ENCODE measurements at regions not wholly inside any gene's neighbourhood (a gene's known extent, or its start where the extent isn't known, plus 50 kb on each side); places are given as distances from the start of the nearest gene placed in this dataset.

- no peak for TF ChIP-seq CTCF (IDR thresholded peaks at IDR 0.05)
- no peak for DNase-seq
- H3K9me3 ChIP-seq: no peaks in the 10 kb centered on the region
- no peak overlapping the region for H3K27ac ChIP-seq
- H3K4me3 ChIP-seq: no peak overlapping the region
- no peak for ATAC-seq
- H3K36me3 ChIP-seq (ENCODE audit: insufficient read depth in 1 of 2, low read depth in 1 of 2): no peaks in the 10 kb centered on the region
- intact Hi-C loops (cut with DNase I): no loop called here
- no peaks in the 10 kb centered on the region for H3K4me1 ChIP-seq
- no peaks in the 10 kb centered on the region for H3K27me3 ChIP-seq (ENCODE audit: insufficient read depth in 3 of 3, low read length in 2 of 3)
- WGBS, 3 donors: 86 to 93% (median 92%) methylated on average over 13 of the region's 13 CpGs
These were observed 230.2 kb downstream of the TUBA3C start for GRCh38 chr13:18951412-18951811.

GRCh38 chr13:18949970-18950369, 231.7 kb downstream of the TUBA3C start:
- no peak overlapping the region for H3K27ac ChIP-seq
- H3K4me3 ChIP-seq: no peak overlapping the region
- H3K4me1 ChIP-seq: no peaks in the 10 kb centered on the region
- 72 to 87% (median 76%) methylated on average over 7 of the region's 7 CpGs for WGBS, 3 donors
- intact Hi-C loops (cut with DNase I): no loop called here
- no peak for TF ChIP-seq CTCF (IDR thresholded peaks at IDR 0.05)
- no peaks in the 10 kb centered on the region for H3K9me3 ChIP-seq
- no peaks in the 10 kb centered on the region for H3K27me3 ChIP-seq (ENCODE audit: insufficient read depth in 3 of 3, low read length in 2 of 3)
- DNase-seq (no peak), ATAC-seq (no peak)
- no peaks in the 10 kb centered on the region for H3K36me3 ChIP-seq (ENCODE audit: insufficient read depth in 1 of 2, low read depth in 1 of 2)

GRCh38 chr13:18949489-18949761, 232.2 kb downstream of the TUBA3C start:
- Histone ChIP-seq H3K4me3 (no peak overlapping the region), H3K27me3 (ENCODE audit: insufficient read depth in 3 of 3, low read length in 2 of 3) (no peaks in the 10 kb centered on the region), H3K27ac (no peak overlapping the region), H3K9me3 (no peaks in the 10 kb centered on the region), H3K36me3 (ENCODE audit: insufficient read depth in 1 of 2, low read depth in 1 of 2) (no peaks in the 10 kb centered on the region), H3K4me1 (no peaks in the 10 kb centered on the region)
- no peak for TF ChIP-seq CTCF (IDR thresholded peaks at IDR 0.05)
- DNase-seq: no peak
- no peak for ATAC-seq
- WGBS, 3 donors: 44 to 60% (median 46%) methylated on average over 9 of the region's 9 CpGs
- intact Hi-C loops (cut with DNase I): no loop called here

- no peak for TF ChIP-seq CTCF (IDR thresholded peaks at IDR 0.05)
- DNase-seq (no peak), ATAC-seq (no peak)
- Histone ChIP-seq H3K4me3 (no peak overlapping the region), H3K27me3 (ENCODE audit: insufficient read depth in 3 of 3, low read length in 2 of 3) (no peaks in the 10 kb centered on the region), H3K9me3 (no peaks in the 10 kb centered on the region), H3K27ac (no peak overlapping the region), H3K36me3 (ENCODE audit: insufficient read depth in 1 of 2, low read depth in 1 of 2) (no peaks in the 10 kb centered on the region), H3K4me1 (no peaks in the 10 kb centered on the region)
- WGBS, 3 donors: 79 to 83% (median 79%) methylated on average over 19 of the region's 19 CpGs
- intact Hi-C loops (cut with DNase I): no loop called here
These were observed 232.7 kb downstream of the TUBA3C start for GRCh38 chr13:18948664-18949488.
